Activated B cell treated with CpG ODN at 0.5 μM for 24 hours (primary cell): ENCODE measurements at regions not wholly inside any gene's neighbourhood (a gene's known extent, or its start where the extent isn't known, plus 50 kb on each side); places are given as distances from the start of the nearest gene placed in this dataset.

Experiments used
- ATAC-seq: fragments of 200-7000 bp; cut with Tn5 transposase; one replicate; pipeline ENCODE4 v1.10.0; 2021; ENCODE audit warnings: low read depth, mild to moderate bottlenecking, moderate library complexity
- CTCF ChIA-PET: fragments of 350-600 bp; sonication (Branson Sonifier 250); formaldehyde crosslinking; loops from one replicate; lab custom pipeline; 2021; ENCODE audit warnings: antibody characterized with exemption; lab: Charles Lee
- POLR2A ChIA-PET: fragments of 350-600 bp; sonication (Branson Sonifier 250); formaldehyde crosslinking; loops from one replicate; lab custom pipeline; 2021; ENCODE audit warnings: antibody characterized with exemption; lab: Charles Lee
- DNase-seq: peaks from one replicate; pipeline ENCODE4 v3.0.0; 2022
- H3K27ac Mint-ChIP-seq: one replicate; pipeline ENCODE4 v1.8.0; 2020; ENCODE audit warnings: mixed read lengths
- H3K27me3 Mint-ChIP-seq: one replicate; pipeline ENCODE4 v1.8.0; 2021; ENCODE audit warnings: mixed read lengths
- H3K36me3 Mint-ChIP-seq: one replicate; pipeline ENCODE4 v1.8.0; 2021; ENCODE audit warnings: low read depth, mixed read lengths
- H3K4me1 Mint-ChIP-seq: one replicate; pipeline ENCODE4 v1.8.0; 2021; ENCODE audit warnings: mixed read lengths
- H3K4me3 Mint-ChIP-seq: one replicate; pipeline ENCODE4 v1.8.0; 2020; ENCODE audit warnings: mild to moderate bottlenecking, mixed read lengths
- H3K9me3 Mint-ChIP-seq: one replicate; pipeline ENCODE4 v1.8.0; 2020; ENCODE audit warnings: mixed read lengths
- intact Hi-C: fragments of 100-400 bp; cut with micrococcal nuclease; formaldehyde crosslinking; loops from one replicate; pipeline ENCODE4 v1.15.1; 2024
- TF ChIP-seq, protein P1 (sequence below): fragments of 200-600 bp; IDR thresholded peaks from one replicate; pipeline ENCODE4 v1.8.0; 2022; ENCODE audit warnings: antibody characterized with exemption, mild to moderate bottlenecking

DNA sequence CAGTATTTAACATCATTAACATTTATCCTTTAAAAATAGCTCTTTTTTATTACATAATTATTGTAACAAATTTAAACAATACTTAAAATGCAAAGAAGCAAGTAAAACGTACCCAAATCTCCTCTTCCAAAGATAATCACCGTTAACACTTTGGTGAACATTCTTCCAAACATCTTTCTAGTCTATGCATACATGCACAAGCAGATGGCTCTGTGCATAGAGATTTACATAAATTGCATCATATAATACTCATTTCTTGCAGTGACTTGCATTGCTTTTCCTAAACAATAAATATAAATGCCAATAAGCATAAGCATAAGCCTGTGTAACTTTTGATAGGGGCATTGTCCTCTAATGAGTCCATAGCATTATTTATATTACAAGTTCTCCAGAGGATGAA, 89.4 kb upstream of the PALS2 start:
- ATAC-seq: no peak
- intact Hi-C loops: no loop called here
- Mint-ChIP-seq H3K9me3 (no peaks in the 10 kb centered on the region), H3K27ac (no peak overlapping the region), H3K4me3 (no peak overlapping the region), H3K36me3 (no peaks in the 10 kb centered on the region), H3K4me1 (no peaks in the 10 kb centered on the region), H3K27me3 (peaks cover 18% of the 10 kb centered on the region)
- DNase-seq: no peak
- TF ChIP-seq, protein P1, sequence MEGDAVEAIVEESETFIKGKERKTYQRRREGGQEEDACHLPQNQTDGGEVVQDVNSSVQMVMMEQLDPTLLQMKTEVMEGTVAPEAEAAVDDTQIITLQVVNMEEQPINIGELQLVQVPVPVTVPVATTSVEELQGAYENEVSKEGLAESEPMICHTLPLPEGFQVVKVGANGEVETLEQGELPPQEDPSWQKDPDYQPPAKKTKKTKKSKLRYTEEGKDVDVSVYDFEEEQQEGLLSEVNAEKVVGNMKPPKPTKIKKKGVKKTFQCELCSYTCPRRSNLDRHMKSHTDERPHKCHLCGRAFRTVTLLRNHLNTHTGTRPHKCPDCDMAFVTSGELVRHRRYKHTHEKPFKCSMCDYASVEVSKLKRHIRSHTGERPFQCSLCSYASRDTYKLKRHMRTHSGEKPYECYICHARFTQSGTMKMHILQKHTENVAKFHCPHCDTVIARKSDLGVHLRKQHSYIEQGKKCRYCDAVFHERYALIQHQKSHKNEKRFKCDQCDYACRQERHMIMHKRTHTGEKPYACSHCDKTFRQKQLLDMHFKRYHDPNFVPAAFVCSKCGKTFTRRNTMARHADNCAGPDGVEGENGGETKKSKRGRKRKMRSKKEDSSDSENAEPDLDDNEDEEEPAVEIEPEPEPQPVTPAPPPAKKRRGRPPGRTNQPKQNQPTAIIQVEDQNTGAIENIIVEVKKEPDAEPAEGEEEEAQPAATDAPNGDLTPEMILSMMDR: no peak
- ChIA-PET CTCF (no interaction called here), POLR2A (no interaction called here)

GRCh38 chr7:24492576-24492975, 80.7 kb upstream of the PALS2 start:
- Mint-ChIP-seq H3K4me1 (no peaks in the 10 kb centered on the region), H3K27ac (no peak overlapping the region), H3K9me3 (no peaks in the 10 kb centered on the region), H3K36me3 (no peaks in the 10 kb centered on the region), H3K27me3 (peaks cover 7% of the 10 kb centered on the region), H3K4me3 (no peak overlapping the region)
- no peak for ATAC-seq
- ChIA-PET POLR2A (no interaction called here), CTCF (no interaction called here)
- TF ChIP-seq, protein P1: no peak
- intact Hi-C loops: no loop called here
- no peak for DNase-seq

- ChIA-PET POLR2A (no interaction called here), CTCF (no interaction called here)
- no peaks in the 10 kb centered on the region for H3K9me3 Mint-ChIP-seq
- H3K27me3 Mint-ChIP-seq: peaks cover 8% of the 10 kb centered on the region
- H3K4me3 Mint-ChIP-seq: no peak overlapping the region
- no peak overlapping the region for H3K27ac Mint-ChIP-seq
- ATAC-seq: no peak
- TF ChIP-seq, protein P1: no peak
- no peaks in the 10 kb centered on the region for H3K4me1 Mint-ChIP-seq
- H3K36me3 Mint-ChIP-seq: no peaks in the 10 kb centered on the region
- no peak for DNase-seq
- intact Hi-C loops: no loop called here
Observed at GRCh38 chr7:24494832-24495231, 78.4 kb upstream of the PALS2 start.

DNA sequence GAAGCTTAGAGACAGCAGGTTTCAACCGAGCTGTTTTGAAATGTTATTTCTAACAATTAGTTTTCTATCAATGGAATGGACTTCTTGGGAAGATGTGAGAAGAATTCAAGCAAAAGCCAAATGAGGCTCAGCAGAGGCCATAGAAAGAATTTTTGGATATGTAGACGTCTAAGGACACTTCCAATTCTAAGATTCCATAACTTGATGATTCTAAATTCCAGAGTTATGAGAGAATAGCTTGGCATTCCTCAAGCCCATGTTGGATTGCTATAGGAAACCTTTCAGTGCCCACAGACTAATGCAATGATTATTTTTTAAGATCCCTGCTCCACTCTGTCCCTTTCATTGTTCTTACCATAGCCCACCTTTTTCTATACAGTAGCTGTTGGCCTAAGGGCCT, 77.2 kb upstream of the PALS2 start:
- CTCF ChIA-PET: no interaction called here
- ATAC-seq (no peak), DNase-seq (no peak)
- H3K9me3 Mint-ChIP-seq: no peaks in the 10 kb centered on the region
- H3K27me3 Mint-ChIP-seq: peaks cover 9% of the 10 kb centered on the region
- TF ChIP-seq, protein P1: no peak
- no peaks in the 10 kb centered on the region for H3K36me3 Mint-ChIP-seq
- H3K27ac Mint-ChIP-seq: no peak overlapping the region
- POLR2A ChIA-PET: no interaction called here
- no peak overlapping the region for H3K4me3 Mint-ChIP-seq
- intact Hi-C loops: no loop called here
- H3K4me1 Mint-ChIP-seq: no peaks in the 10 kb centered on the region

- no peak overlapping the region for H3K27ac Mint-ChIP-seq
- POLR2A ChIA-PET: interaction anchor here (0.6 kb wide), 1 partner anchor 1716 kb away, joined by 3 read pairs; no protein-coding TSS in a partner anchor
- intact Hi-C loops: no loop called here
- no peaks in the 10 kb centered on the region for H3K36me3 Mint-ChIP-seq
- ATAC-seq: no peak
- H3K4me1 Mint-ChIP-seq: no peaks in the 10 kb centered on the region
- DNase-seq: no peak
- TF ChIP-seq, protein P1: no peak
- peaks cover 7% of the 10 kb centered on the region for H3K27me3 Mint-ChIP-seq
- no peak overlapping the region for H3K4me3 Mint-ChIP-seq
- CTCF ChIA-PET: no interaction called here
- H3K9me3 Mint-ChIP-seq: no peaks in the 10 kb centered on the region
Observed at GRCh38 chr7:24498439-24498838, 74.8 kb upstream of the PALS2 start.
